Fibroblast of mammary gland (primary cell): ENCODE measurements at regions not wholly inside any gene's neighbourhood (a gene's known extent, or its start where the extent isn't known, plus 50 kb on each side); places are given as distances from the start of the nearest gene placed in this dataset.

Source experiments
- DNase-seq: peaks from one replicate; pipeline ENCODE4 v3.0.0-alpha.2; 2010; ENCODE audit warnings: low read depth
- H3K4me3 ChIP-seq: 2 replicates; pipeline ENCODE4 v1.5.1; 2011; ENCODE audit warnings: low read depth, mild to moderate bottlenecking, low read length, moderate library complexity; ENCODE audit not compliant: control insufficient read depth
- TF ChIP-seq, protein P1 (sequence below): conservative IDR thresholded peaks from 2 replicates; pipeline ENCODE4 v1.5.1; 2011; ENCODE audit warnings: low read depth, low read length, inconsistent platforms; ENCODE audit not compliant: control insufficient read depth, insufficient read depth

DNA sequence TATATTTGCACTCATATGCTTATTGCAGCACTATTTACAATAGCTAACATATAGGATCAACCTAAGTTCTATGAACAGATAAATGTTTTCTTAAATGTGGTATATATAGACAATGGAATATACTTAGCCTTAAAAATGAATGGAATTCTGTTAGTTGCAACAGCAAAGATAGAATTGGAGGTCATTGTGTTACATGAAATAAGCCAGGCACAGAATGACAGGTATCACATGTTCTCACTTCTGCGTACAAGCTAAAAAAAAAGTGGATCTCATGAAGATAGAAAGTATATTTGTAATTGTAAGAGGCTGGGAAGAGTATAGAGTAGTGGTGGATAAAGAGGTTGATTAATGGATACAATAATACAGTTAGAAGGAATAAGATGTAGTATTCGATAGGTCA is 255.5 kb upstream of the SETBP1 start:
- TF ChIP-seq, protein P1, sequence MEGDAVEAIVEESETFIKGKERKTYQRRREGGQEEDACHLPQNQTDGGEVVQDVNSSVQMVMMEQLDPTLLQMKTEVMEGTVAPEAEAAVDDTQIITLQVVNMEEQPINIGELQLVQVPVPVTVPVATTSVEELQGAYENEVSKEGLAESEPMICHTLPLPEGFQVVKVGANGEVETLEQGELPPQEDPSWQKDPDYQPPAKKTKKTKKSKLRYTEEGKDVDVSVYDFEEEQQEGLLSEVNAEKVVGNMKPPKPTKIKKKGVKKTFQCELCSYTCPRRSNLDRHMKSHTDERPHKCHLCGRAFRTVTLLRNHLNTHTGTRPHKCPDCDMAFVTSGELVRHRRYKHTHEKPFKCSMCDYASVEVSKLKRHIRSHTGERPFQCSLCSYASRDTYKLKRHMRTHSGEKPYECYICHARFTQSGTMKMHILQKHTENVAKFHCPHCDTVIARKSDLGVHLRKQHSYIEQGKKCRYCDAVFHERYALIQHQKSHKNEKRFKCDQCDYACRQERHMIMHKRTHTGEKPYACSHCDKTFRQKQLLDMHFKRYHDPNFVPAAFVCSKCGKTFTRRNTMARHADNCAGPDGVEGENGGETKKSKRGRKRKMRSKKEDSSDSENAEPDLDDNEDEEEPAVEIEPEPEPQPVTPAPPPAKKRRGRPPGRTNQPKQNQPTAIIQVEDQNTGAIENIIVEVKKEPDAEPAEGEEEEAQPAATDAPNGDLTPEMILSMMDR: no peak
- DNase-seq: no peak
- no peak overlapping the region for H3K4me3 ChIP-seq

DNA sequence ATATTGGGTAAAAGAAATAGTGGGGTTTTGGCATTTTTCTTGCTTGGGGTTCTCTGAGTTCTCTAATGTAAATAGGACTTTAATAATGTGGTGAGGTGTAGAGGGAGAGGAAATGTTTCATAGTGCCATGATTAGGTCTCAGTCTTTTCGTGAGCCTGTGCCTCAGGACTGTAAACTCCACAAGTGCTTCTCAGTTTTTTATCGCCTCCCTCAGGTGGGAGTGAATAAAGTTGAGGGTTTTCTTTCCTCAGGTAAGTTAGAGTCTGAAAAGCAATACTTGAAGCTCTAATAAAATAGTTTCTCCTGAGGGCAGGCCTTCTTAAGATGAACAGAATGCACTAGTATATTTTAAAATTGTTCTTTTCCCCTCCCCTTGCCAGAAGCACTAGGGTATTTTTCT is 243.1 kb upstream of the SETBP1 start:
- no peak for DNase-seq
- no peak overlapping the region for H3K4me3 ChIP-seq
- TF ChIP-seq, protein P1: no peak

DNA sequence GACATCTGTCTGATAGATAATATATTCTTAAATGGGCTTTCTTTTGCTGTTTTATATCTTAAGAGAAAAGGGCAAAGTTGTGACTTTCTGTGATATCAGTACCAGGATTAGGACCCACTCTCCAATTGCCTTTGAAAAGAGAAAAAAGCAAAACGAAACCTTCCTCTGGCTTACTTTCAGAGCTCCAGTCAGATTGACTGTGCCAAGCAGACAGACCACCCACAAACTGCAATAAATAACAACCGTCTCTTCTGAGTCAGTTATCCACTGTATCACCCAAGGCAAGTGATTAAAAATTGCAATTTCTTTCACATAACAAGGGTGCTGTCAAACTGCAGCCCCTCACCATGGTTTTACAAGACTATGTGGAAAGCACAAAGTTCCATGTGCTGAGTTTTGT is 230.5 kb upstream of the SETBP1 start:
- TF ChIP-seq, protein P1: no peak
- H3K4me3 ChIP-seq: no peak overlapping the region
- no peak for DNase-seq

DNA sequence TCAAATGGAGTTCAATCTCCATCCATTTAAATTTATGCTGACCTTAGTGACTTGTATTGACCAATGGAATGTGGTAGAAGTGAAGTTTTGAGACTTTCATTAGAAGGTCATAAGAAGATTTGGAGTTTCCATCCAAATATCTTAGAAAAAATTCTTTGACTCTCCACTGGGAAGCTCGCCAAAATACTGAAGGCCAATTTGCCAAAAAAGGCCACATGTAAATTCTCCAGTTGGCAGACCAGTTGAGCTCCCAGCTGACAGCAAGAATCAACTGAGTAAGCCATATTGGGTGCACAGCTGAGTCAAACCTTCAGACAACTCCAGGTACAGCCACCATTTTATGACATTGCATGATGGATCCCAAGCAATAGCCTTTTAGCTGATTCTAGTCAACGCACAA is 228.3 kb upstream of the SETBP1 start:
- peak; percentile 45 for DNase-seq
- TF ChIP-seq, protein P1: no peak
- no peak overlapping the region for H3K4me3 ChIP-seq

DNA sequence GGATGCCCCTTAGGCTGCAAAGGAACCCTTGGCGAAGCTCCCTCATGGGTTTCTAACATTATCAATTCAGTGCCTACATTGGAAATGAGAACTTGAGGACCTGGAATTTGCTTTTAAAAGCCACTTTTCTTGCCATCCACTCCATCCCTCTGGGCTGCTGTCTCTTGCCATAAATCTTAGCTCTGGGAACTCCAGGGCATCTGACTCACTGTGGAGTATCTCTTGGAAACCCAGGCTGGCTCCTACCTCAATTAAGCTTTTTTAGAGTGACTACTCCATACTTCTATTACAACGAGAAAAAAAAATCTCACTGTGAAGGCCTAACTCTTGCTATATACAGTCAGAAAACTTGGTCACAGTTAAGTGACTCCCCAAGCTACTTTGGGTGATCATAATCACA is 227.2 kb upstream of the SETBP1 start:
- DNase-seq: peak; percentile 16
- TF ChIP-seq, protein P1: no peak

DNA sequence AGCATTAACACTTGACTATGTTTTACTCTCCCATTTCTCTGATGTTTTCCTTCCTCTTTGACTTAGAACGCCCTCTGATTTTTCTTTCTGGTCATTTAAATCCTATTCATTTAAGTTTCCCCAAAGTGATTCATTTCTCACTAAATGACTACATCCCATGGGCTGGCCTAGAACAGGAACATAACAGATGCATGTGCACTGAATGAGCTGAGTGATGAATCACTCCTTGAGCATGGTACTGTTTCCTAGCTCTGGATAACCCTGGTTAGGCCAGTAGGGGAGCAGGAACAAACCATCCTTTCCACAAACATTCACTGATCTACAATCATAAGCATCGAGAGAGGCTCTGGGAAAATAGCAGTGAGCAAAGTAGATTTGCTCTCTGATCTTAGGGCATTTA is 221.9 kb upstream of the SETBP1 start:
- H3K4me3 ChIP-seq: no peak overlapping the region
- peak; percentile 92 for DNase-seq
- TF ChIP-seq, protein P1: peak; percentile 54

More for the DNA sequence above, 227.2 kb upstream of the SETBP1 start:
- H3K4me3 ChIP-seq: no peak overlapping the region
